Stimulated activated CD8-positive, alpha-beta memory T cell treated with anti-CD3 and anti-CD28 coated beads, Interleukin-12 subunit alpha, Interleukin-12 subunit beta, amount 100 ng/mL, for 24 hours (primary cell): ENCODE measurements at regions not wholly inside any gene's neighbourhood (a gene's known extent, or its start where the extent isn't known, plus 50 kb on each side); places are given as distances from the start of the nearest gene placed in this dataset.

Experiments used
- DNase-seq: peaks from one replicate; pipeline ENCODE4 v3.0.0-alpha.2; 2020; ENCODE audit errors: extremely low read depth

GRCh38 chr6:129778793-129779192 lies 68.8 kb upstream of the ARHGAP18 start:
- DNase-seq = no peak

DNA sequence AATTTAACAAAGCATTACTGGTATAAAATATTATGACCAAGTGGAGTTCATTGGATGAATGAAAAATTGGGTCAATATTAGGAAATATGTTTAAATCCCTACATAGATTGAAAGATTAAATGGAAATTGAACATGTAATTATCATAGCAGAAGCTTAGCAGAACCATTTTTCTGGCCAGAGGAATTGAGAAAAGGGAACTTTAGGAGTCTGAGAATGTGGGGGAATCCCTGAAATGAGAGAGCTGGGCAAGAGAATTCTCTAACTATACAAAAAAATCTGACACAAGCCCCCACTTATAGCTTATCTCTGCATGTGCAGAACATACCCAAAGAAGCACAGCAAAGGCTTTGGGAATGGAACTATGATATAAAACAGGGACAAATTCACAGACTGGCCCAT lies 67.4 kb upstream of the ARHGAP18 start:
- DNase-seq = no peak

- DNase-seq = no peak
These were observed 66.8 kb upstream of the ARHGAP18 start for GRCh38 chr6:129776542-129777330.

- no peak for DNase-seq
These were observed 64.9 kb upstream of the ARHGAP18 start for GRCh38 chr6:129774697-129775447.

DNA sequence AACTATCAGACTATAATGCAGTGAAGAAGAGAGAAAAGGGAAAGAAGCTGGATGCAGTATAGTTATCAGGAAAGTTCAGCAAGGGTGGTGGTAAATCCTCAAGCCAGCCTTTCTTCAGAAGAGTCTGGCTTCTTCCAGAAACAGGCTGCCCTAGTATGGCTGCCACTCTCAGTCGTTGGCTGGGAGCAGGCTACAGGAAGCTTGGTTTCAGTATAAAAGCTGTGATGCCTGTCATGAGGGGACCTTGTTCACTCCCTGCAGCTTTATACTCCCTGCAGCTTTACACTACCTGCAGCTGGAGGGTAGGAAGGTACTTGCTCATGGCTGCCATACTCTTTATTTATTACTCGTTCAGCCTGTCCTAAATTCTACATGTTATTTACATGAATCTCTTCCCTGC lies 63.3 kb upstream of the ARHGAP18 start:
- DNase-seq = no peak

DNA sequence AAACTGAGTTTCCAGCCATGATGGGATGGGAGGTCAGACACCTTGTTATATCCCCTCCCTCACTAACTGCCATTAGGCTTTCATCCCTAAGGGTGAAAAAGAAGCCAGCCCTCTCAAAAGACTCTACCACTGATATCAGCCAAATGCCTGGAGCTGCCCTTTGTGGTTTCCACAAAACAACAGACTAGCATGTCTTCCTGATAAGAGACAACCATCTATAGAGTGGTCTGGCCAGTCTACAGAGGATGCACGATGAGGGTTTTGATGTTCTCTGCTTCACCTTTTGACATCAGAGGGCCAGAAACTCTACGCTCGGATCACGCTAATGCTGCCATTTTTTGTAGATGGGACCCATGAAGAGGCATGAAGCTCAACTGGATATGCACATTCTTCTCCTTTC lies 61.7 kb upstream of the ARHGAP18 start:
- no peak for DNase-seq

- DNase-seq = no peak
These were observed 58.0 kb upstream of the ARHGAP18 start for GRCh38 chr6:129767776-129768485.

DNA sequence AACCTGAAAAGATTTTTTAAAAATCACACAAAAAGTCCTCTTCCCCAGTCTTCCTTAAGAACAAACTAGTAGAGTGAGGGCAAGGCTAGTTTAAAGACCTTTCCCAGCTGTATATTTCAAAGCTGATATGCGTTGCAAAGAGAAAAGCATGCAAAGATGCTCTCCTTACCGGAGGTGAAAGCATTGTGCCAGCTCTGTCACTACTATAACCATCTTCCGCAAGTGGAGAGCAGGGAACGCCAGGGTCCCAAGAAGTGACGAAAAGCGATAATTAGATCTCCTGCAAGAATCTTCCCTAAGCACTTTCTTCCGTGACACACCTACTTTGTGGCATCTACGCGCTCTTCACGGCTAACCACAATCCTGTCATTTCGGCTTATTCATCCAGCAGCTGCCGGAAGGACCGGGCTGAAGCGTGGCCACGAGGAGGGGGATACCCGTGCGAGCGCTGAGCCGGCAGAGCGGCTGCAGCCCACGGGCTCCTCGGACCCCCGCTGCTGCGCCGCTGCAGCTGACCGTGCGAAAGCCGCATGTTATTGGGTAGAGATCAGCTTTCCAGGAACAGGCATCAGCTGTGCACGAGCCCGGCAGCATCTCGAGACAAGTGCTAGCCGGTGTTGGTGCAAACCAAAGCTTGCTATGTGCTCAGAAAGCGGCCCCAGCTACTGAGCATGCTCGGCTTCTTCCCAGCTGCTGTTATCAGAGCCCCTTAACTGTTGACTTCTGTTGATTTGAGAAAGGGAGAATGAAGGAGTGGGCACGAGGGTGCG lies 57.2 kb upstream of the ARHGAP18 start:
- DNase-seq = peak; percentile 31

DNA sequence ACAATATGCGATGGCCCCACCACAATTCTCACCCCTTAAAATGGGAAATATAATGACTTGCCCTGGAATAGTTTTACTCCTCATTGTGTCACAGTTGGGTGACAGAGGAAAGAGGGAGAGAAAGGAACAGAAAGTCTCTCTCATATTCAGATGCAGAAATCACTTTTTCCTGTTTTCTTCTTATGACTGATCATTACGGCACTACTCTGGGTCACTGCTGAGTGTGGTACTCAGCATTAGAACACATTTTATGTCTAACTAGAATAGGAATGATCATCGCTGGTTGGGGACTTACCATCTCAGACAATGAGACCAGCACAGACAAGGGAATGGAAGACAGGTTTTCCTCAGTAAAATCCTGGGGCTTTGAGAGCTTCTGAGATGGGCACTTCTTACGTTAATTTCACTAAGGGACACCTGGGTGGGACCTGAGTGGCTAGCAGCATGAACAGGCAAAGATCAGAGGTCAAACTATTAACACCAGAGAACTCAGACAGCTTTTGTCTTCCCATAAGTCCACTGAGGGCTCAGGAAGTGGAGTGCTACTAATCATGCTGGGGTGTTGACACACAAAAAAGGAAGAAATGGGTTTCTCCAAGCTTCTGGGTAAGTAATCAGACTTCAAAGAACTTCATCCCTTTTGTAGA lies 54.9 kb upstream of the ARHGAP18 start:
- no peak for DNase-seq

DNA sequence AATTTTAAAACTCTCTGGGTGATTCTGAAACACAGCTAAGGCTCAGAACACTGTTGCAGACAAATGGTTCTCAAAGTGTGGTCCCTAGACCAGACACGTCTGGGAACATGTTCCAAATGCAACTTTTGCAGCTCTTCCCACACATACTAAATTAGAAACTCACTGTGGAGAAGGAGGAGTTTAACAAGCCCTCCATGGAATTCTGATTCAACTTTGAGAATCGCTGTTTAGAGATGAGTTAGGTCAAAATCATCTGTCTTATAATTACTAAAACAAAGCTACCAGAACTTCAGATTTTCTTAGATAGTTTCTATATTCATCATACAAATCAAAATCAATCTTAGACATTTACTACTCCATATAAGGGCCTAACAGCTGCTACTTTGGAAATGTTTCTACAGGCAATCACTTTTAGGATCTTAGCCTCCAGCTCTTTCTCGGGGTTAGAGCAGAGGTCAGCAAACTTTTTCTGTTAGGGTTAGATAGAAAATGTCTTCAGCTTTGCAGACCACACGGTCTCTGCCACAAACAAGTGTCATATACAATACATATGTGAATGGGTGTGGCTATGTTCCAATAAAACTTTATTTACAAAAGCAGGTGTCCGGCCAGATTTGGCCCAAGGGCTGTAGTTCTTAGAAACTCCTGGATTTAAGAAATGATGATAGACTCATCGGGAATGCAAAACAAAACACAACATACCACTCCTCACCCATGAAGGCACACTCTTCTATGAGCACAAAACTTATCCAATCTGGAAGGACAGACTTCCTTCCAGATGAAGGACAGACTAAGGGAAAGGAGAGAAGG lies 50.0 kb upstream of the ARHGAP18 start:
- no peak for DNase-seq
